K562 (cell line): ENCODE measurements at regions not wholly inside any gene's neighbourhood (a gene's known extent, or its start where the extent isn't known, plus 50 kb on each side); places are given as distances from the start of the nearest gene placed in this dataset.

Experiments
- ATAC-seq: fragments of 200-7000 bp; cut with Tn5 transposase; 3 replicates; pipeline ENCODE4 v1.9.1; 2020; ENCODE audit warnings: moderate library complexity
- BruUV-seq: library from RNA; stranded (reverse); fragments of 400-500 nt; replicated peaks from 2 replicates; lab custom pipeline; 2021; lab: Mats Ljungman, UMichigan
- CTCF ChIA-PET: fragments of 300-600 bp; formaldehyde crosslinking; extraction: SDS; loops from one replicate; lab custom pipeline; 2021; ENCODE audit warnings: low intra/inter-chr PET ratio; lab: Yijun Ruan, JAX
- POLR2A ChIA-PET: fragments of 300-600, 350-650 bp; sonication (Branson Sonifier 250); formaldehyde crosslinking; extraction: SDS; loops from one replicate; lab custom pipeline; 2021; ENCODE audit warnings: antibody characterized with exemption, inconsistent platforms; lab: Yijun Ruan, JAX
- DNase-seq, 4 experiments: peaks; one replicate each; pipeline versions ENCODE4 v3.0.0 to v3.0.0-alpha.2; 2011 to 2018; ENCODE audit warnings: low spot score in 3 of 4, mixed read lengths in 3 of 4; ENCODE audit errors: extremely low read depth in 1 of 4
- FAIRE-seq: peaks from 2 replicates; lab custom pipeline; 2011; peaks lifted over from hg19 to GRCh38; lab: Jason Lieb, UNC
- H2AFZ ChIP-seq: 2 replicates; pipeline ENCODE4 v1.6.0; 2011; ENCODE audit warnings: low read depth, low read length, control low read depth, inconsistent platforms
- H3K27ac ChIP-seq: fragments of 200-600 bp; 3 replicates; pipeline ENCODE4 v1.8.0; 2011; ENCODE audit warnings: low read depth, mild to moderate bottlenecking, control low read depth, inconsistent platforms, low read length, moderate library complexity, mixed read lengths; ENCODE audit errors: extremely low read depth
- H3K27me3 ChIP-seq, 2 experiments: fragments of 300-600 bp in 1 of 2; 2 replicates in 1 of 2; 3 replicates in 1 of 2; pipeline versions ENCODE4 v1.6.0 to v1.8.0; 2011; ENCODE audit warnings: inconsistent platforms in 2 of 2, low read length in 2 of 2, mild to moderate bottlenecking in 1 of 2, mixed read lengths in 1 of 2, moderate library complexity in 1 of 2; ENCODE audit not compliant: control insufficient read depth in 2 of 2, insufficient read depth in 2 of 2
- H3K36me3 ChIP-seq: fragments of 300-600 bp; 3 replicates; pipeline ENCODE4 v1.8.0; 2011; ENCODE audit warnings: mild to moderate bottlenecking, low read length, inconsistent platforms; ENCODE audit not compliant: control insufficient read depth, insufficient read depth
- H3K4me1 ChIP-seq, 2 experiments: fragments of 200-600 bp in 1 of 2; replicated peaks in 1 of 2; 2 replicates in 1 of 2; 3 replicates in 1 of 2; pipeline versions ENCODE4 v1.5.1 to v1.8.0; 2011; ENCODE audit warnings: inconsistent platforms in 2 of 2, low read length in 2 of 2, mild to moderate bottlenecking in 1 of 2, mixed read lengths in 1 of 2, moderate library complexity in 1 of 2; ENCODE audit not compliant: control insufficient read depth in 2 of 2, insufficient read depth in 2 of 2
- H3K4me2 ChIP-seq: 2 replicates; pipeline ENCODE4 v1.6.1; 2011; ENCODE audit warnings: low read length, control low read depth, inconsistent platforms, mixed read lengths; ENCODE audit not compliant: insufficient read depth
- H3K4me3 ChIP-seq: fragments of 200-600 bp; sonication (generic), shearing (Covaris generic); 2 replicates; pipeline ENCODE4 v1.5.1; 2016; ENCODE audit warnings: control low read depth, inconsistent platforms
- H3K79me2 ChIP-seq: fragments of 200-600 bp; 3 replicates; pipeline ENCODE4 v1.8.0; 2011; ENCODE audit warnings: low read length, inconsistent platforms; ENCODE audit not compliant: control insufficient read depth, insufficient read depth
- H3K9ac ChIP-seq, 2 experiments: 2 replicates each; pipeline versions ENCODE4 v1.6.0 to v1.6.1; 2011; ENCODE audit warnings: low read depth in 2 of 2, low read length in 2 of 2, control low read depth in 1 of 2, inconsistent platforms in 1 of 2, mild to moderate bottlenecking in 1 of 2, mixed read lengths in 1 of 2; ENCODE audit not compliant: insufficient read depth in 1 of 2
- H3K9me1 ChIP-seq: one replicate; pipeline ENCODE4 v1.6.0; 2011; ENCODE audit warnings: inconsistent platforms, mild to moderate bottlenecking, low read length, moderate library complexity; ENCODE audit not compliant: control insufficient read depth, insufficient read depth
- H3K9me3 ChIP-seq: replicated peaks from 2 replicates; pipeline ENCODE4 v1.5.1; 2011; ENCODE audit warnings: low read depth, low read length, inconsistent platforms; ENCODE audit not compliant: control insufficient read depth, insufficient read depth
- H4K20me1 ChIP-seq: replicated peaks from 2 replicates; pipeline ENCODE4 v1.6.1; 2011; ENCODE audit warnings: low read length, inconsistent platforms, mixed read lengths; ENCODE audit not compliant: control insufficient read depth, insufficient read depth
- GABPB2 ChIP-seq: fragments of 250-450 bp; sonication (Bioruptor Pico); conservative IDR thresholded peaks from 2 replicates; pipeline ENCODE4 v1.5.1; 2021; ENCODE audit warnings: mild to moderate bottlenecking
- HNRNPH1 ChIP-seq: fragments of 200-400 bp; formaldehyde crosslinking; optimal IDR thresholded peaks from 2 replicates; pipeline ENCODE3; 2017; ENCODE audit warnings: low read depth, mild to moderate bottlenecking, low read length, moderate library complexity
- IRF9 ChIP-seq: fragments of 450-650 bp; IDR thresholded peaks from 2 replicates; pipeline ENCODE4 v1.6.1; 2016; ENCODE audit warnings: missing biosample characterization, missing genetic modification characterization
- KLF16 ChIP-seq: IDR thresholded peaks from 2 replicates; pipeline ENCODE4 v1.6.1; 2016; ENCODE audit warnings: antibody characterized with exemption
- MECOM ChIP-seq: fragments of 250-450 bp; sonication (Bioruptor Pico); IDR thresholded peaks from 2 replicates; pipeline ENCODE4 v1.8.0; 2022; ENCODE audit warnings: inconsistent platforms
- NR3C1 ChIP-seq: sonication (generic); formaldehyde crosslinking; IDR thresholded peaks from 2 replicates; pipeline ENCODE4 v1.8.1; 2022; ENCODE audit warnings: missing genetic modification reagents
- NR4A1 ChIP-seq, 2 experiments: fragments of 250-450 bp in 1 of 2; fragments of 450-650 bp in 1 of 2; sonication (Bioruptor Pico) in 1 of 2; IDR thresholded peaks; 2 replicates each; pipeline versions ENCODE4 v1.4.0 to v1.6.1; 2016 to 2020; ENCODE audit warnings: mild to moderate bottlenecking in 2 of 2, missing compliant biosample characterization in 1 of 2, missing genetic modification characterization in 1 of 2, moderate library complexity in 1 of 2
- RERE ChIP-seq: sonication (generic); formaldehyde crosslinking; IDR thresholded peaks from 2 replicates; pipeline ENCODE4 v1.8.0; 2023; ENCODE audit warnings: missing genetic modification reagents, mild to moderate bottlenecking, borderline replicate concordance
- TCF15 ChIP-seq: fragments of 250-450 bp; sonication (Bioruptor Pico); IDR thresholded peaks from 2 replicates; pipeline ENCODE4 v1.8.0; 2022; ENCODE audit warnings: moderate library complexity, mild to moderate bottlenecking, inconsistent platforms
- WGBS: fragments of 100-300 bp; shearing (Covaris generic); methylation state at CpG from one replicate; pipeline ENCODE4 v1.1.6; 2016; ENCODE audit warnings: low coverage, mixed read lengths; ENCODE audit not compliant: insufficient coverage; ENCODE audit errors: missing lambda C conversion rate; 5-methylcytosine and 5-hydroxymethylcytosine counted together
- in situ Hi-C: fragments of 300-500 bp; cut with MboI; formaldehyde crosslinking; loops from 4 replicates; pipeline ENCODE4 v1.15.0; 2018; ENCODE audit warnings: inconsistent platforms, mixed read lengths
- intact Hi-C: fragments of 100-400 bp; cut with micrococcal nuclease; formaldehyde crosslinking; loops from 2 replicates; pipeline ENCODE4 v1.14.2; 2022

- ATAC-seq (no peak), FAIRE-seq (no peak), DNase-seq (no peak)
- 0% methylated on average over 2 of the region's 2 CpGs for WGBS
- POLR2A ChIA-PET: no interaction called here
- Histone ChIP-seq H3K4me1 (no peaks in the 10 kb centered on the region), H3K36me3 (no peaks in the 10 kb centered on the region), H3K9me1 (no peaks in the 10 kb centered on the region), H3K4me2 (no peak overlapping the region), H3K9ac (no peak overlapping the region), H3K4me3 (no peak overlapping the region), H3K27me3 (no peaks in the 10 kb centered on the region), H3K27ac (no peak overlapping the region), H3K79me2 (no peaks in the 10 kb centered on the region), H4K20me1 (no peaks in the 10 kb centered on the region), H3K9me3 (no peaks in the 10 kb centered on the region), H2AFZ (no peak overlapping the region)
- TF ChIP-seq HNRNPH1 (no peak), IRF9 (no peak)
- CTCF ChIA-PET: no interaction called here
- intact Hi-C loops: no loop called here
- in situ Hi-C loops: no loop called here
- no TSS peak for BruUV-seq
These were observed 106.6 kb upstream of the PCDH18 start for GRCh38 chr4:137638934-137639333.

DNA sequence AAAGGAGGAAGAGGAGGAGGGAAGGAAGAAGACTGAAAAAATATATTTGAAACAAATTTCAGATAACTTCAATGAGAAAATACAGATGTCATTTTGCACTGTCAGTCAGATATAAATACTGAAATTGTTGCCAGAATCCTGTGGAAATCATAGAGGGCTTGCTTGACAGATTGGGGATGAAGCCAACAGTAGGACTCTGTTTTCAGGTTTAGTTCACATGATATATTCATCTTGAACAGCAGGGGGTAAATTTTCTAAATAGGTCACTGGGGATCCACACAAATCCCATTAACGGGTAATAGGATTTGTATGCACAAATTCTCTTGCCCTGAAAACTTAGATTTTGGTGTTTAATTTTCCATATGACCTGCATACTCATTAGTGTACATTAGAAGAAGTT lies 103.3 kb upstream of the PCDH18 start:
- FAIRE-seq (no peak), ATAC-seq (no peak), DNase-seq (no peak)
- no peaks in the 10 kb centered on the region for H3K27me3 ChIP-seq
- no peaks in the 10 kb centered on the region for H3K4me1 ChIP-seq
- no peaks in the 10 kb centered on the region for H3K9me3 ChIP-seq
- no peak overlapping the region for H2AFZ ChIP-seq
- H3K4me2 ChIP-seq: no peak overlapping the region
- no peaks in the 10 kb centered on the region for H3K9me1 ChIP-seq
- H3K9ac ChIP-seq: no peak overlapping the region
- intact Hi-C loops (no loop called here), in situ Hi-C loops (no loop called here)
- no TSS peak for BruUV-seq
- TF ChIP-seq MECOM (CRISPR knock-in tag) (no peak), RERE (CRISPR knock-in tag) (no peak), NR3C1 (CRISPR knock-in tag) (no peak), NR4A1 (CRISPR knock-in tag; IDR thresholded peaks at IDR 0.05) (no peak), NR4A1 (tag; IDR thresholded peaks at IDR 0.05) (no peak), TCF15 (CRISPR knock-in tag) (no peak), KLF16 (no peak), GABPB2 (CRISPR knock-in tag) (no peak)
- H3K79me2 ChIP-seq: no peaks in the 10 kb centered on the region
- POLR2A ChIA-PET: no interaction called here
- no peaks in the 10 kb centered on the region for H3K36me3 ChIP-seq
- CTCF ChIA-PET: no interaction called here
- 0% methylated on average over 1 of the region's 1 CpG for WGBS
- H3K4me3 ChIP-seq: no peak overlapping the region
- H4K20me1 ChIP-seq: no peaks in the 10 kb centered on the region
- no peak overlapping the region for H3K27ac ChIP-seq
